SH-SY5Y (cell line): ENCODE measurements at regions not wholly inside any gene's neighbourhood (a gene's known extent, or its start where the extent isn't known, plus 50 kb on each side); places are given as distances from the start of the nearest gene placed in this dataset.

ENCODE experiments used
- GATA2 ChIP-seq: IDR thresholded peaks from 2 replicates; pipeline ENCODE4 v1.6.1; 2011; ENCODE audit warnings: mild to moderate bottlenecking, low read depth, low read length
- GATA3 ChIP-seq: IDR thresholded peaks from 2 replicates; pipeline ENCODE4 v1.6.1; 2011; ENCODE audit warnings: low read depth, mild to moderate bottlenecking, low read length, moderate library complexity

GRCh38 chr3:150247441-150247840, 160.7 kb upstream of the TSC22D2 start:
- TF ChIP-seq GATA2: no peak
- no peak for TF ChIP-seq GATA3
